Hematopoietic multipotent progenitor cell treated with erythropoietin and hydrocortisone succinate and interleukin-3 and kit ligand, for 8 days (in vitro differentiated cells): ENCODE measurements at regions not wholly inside any gene's neighbourhood (a gene's known extent, or its start where the extent isn't known, plus 50 kb on each side); places are given as distances from the start of the nearest gene placed in this dataset.

Experiments
- DNase-seq: peaks from one replicate; pipeline ENCODE4 v3.0.0-alpha.2; 2015

DNA sequence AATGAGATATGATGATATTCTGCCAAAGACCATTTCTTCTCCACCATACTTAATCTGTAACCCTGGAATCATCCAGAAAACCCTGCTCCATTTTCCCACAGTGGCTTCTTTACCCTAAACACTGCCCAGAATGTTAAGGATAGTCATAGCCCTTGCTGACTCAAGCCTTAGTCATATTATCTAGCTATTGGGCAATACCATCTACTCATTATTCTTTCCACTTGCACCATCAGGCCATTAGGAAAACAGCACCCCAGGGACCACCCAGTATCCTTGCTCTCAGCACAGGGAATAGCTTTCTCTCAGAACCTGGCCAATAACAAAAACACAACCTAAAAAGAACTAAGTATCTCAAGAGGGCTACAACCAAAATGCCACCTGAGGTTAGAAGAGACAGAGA, 445.7 kb upstream of the SLC14A2 start:
- no peak for DNase-seq

DNA sequence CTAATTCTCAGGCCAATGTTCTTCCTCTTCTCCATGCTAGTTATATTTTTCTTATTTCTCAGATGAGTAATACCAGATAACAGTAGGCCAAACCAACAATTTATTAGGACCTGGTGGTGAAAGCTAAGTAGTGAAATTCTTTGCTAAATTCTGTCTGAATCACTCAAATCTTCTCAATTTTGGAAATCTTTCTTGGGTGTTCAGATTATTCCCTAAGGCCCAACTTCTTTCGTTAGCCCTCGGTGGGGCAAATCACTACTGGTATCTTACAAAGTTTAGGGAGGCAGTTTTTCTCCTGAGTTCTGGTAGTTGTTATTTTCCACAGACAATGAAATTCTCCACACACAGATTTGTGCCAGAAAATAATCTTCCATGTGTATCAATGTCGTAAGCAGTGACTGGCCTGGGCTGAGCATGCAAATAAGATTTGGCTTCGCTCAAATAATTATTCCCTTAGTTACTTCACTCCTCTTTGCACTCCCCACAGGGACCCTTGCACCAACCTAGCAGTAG, 443.5 kb upstream of the SLC14A2 start:
- no peak for DNase-seq

DNA sequence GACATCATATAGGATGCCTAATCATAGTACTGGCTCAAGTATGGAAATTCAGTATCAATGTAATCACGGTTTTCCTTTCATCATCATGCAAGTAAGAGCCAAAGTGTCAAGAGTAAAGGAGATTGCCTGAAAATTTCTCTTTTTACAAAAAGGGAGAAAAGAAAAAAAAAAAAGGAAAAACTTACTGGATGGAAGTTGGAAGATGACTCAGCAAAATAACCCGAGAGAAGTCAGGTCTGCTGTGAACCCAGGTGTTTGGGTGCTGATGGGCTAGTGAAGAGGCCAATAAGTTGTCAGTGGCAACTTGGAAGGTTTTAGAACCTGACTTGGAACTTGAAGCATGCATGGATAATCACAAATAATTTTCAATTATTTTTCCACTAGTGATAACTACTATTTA, 441.9 kb upstream of the SLC14A2 start:
- no peak for DNase-seq

GRCh38 chr18:45173799-45174519, 441.3 kb upstream of the SLC14A2 start:
- DNase-seq: no peak

- no peak for DNase-seq
These were observed 440.6 kb upstream of the SLC14A2 start for GRCh38 chr18:45174629-45175136.

GRCh38 chr18:45175511-45175910, 439.8 kb upstream of the SLC14A2 start:
- DNase-seq: no peak

- no peak for DNase-seq
These were observed 428.4 kb upstream of the SLC14A2 start for GRCh38 chr18:45186832-45187231.

DNA sequence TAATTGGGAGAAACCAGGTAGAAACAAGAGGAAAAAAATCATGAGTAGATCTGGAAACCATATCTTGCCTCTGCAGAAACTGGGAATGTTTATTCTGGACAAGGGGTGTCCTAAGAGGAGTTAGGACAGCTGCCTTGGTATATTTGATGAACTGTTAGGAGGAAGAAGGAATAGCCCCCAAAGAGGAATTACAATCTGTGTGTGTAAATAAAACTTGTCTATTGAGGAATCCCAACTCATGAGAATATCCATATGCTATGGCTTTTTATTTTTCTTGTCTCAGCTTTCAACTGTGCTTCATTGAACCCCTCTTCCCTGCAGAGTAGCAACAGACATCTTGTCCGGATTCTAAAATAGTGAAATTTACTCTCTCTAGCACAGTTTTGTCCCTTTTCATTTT, 423.5 kb upstream of the SLC14A2 start:
- DNase-seq: no peak

GRCh38 chr18:45197526-45197970, 417.7 kb upstream of the SLC14A2 start:
- DNase-seq: no peak

- no peak for DNase-seq
These were observed 416.8 kb upstream of the SLC14A2 start for GRCh38 chr18:45198526-45198925.

DNA sequence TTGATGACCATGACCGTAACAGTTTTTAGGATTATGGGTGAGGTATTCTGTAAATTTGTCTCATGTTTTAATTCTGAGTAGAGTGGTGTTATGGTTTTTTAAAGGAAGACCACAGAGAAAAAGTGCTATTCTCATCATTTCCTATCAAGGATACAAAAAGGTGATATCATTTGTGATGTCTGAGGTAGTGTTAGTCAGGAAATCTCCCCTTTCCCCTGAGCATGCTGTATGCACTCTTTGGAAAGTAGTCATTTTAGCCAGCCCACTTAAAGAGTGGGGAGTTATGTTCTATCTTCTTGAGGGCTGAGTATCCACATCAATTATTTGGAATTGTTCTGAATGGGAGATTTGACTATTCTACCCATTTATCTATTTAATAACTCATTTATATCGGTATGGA, 414.2 kb upstream of the SLC14A2 start:
- DNase-seq: no peak

DNA sequence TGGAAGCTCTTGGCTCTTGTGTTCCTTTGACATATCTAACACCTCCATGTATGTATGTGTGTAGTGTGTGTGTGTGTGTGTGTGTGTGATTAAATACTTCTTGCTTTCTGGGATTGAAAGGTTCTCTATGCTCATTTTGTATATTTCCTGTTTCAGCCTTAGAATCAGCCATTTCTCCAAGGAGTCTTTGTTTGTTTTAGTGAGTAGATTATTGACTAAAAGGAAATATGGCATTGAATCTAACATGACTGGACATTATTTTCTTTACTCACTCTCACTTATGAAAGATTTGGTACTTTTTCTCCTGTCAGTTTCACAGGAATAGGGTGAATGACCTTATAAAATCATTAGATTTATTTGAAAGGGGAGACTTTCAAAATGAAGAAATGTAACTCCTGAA, 413.8 kb upstream of the SLC14A2 start:
- DNase-seq: no peak

DNA sequence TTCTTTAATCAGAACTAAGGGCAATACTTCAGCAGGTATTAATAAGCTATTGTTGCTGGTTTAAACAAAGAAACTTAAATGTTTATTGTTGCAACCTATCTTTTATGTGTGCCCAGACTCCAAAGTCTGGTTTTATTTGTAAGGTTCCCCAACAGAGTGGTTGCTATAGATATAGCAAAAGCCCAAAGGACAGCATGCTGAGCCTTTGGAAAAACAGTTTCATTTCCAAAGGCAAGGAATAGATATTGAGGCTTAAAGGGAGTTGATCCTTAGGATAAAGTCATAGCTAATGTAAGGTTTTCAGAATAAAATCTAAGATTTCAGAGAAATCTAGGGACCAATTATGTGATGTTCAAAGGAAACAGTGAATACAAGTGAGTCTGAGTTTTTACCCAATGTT, 413.2 kb upstream of the SLC14A2 start:
- no peak for DNase-seq

GRCh38 chr18:45203677-45204076, 411.6 kb upstream of the SLC14A2 start:
- no peak for DNase-seq

DNA sequence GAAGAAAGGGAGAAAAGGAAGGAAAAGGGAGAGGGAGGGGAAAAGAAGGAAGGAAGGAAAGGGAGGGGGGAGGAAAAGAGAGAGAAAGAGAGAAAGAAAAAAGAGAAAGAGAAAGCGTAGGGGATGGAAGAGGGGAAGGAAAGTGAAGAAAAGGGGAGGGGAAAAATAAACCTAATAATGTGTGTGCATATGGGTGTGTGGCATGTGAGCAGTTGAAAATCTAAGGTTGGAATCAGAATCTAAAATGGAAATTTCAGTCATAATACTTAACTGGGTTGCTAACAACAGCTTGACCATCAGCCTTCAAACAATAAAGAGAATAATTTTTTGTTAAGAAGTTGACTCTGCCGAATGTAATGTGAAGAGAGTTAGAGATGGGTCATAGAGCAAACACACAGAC, 407.9 kb upstream of the SLC14A2 start:
- DNase-seq: no peak

DNA sequence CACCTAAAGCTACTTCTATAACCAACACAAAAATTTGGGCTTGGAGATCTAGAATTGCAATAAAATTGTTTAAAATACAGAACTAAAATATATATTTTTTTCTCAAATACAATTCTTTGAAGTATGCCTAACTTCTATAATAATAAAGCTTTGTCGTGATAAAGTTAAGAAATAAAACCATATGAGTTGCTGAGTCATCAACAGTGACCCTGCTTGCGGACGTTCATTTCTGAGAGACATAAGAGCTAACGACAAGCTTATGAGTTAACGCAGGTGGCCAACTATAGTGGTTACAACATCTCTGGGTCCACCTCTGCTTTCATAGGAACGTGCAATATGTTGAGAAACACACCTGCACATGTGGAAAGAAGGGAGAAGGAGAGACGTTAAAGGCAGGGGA, 407.1 kb upstream of the SLC14A2 start:
- DNase-seq: no peak

DNA sequence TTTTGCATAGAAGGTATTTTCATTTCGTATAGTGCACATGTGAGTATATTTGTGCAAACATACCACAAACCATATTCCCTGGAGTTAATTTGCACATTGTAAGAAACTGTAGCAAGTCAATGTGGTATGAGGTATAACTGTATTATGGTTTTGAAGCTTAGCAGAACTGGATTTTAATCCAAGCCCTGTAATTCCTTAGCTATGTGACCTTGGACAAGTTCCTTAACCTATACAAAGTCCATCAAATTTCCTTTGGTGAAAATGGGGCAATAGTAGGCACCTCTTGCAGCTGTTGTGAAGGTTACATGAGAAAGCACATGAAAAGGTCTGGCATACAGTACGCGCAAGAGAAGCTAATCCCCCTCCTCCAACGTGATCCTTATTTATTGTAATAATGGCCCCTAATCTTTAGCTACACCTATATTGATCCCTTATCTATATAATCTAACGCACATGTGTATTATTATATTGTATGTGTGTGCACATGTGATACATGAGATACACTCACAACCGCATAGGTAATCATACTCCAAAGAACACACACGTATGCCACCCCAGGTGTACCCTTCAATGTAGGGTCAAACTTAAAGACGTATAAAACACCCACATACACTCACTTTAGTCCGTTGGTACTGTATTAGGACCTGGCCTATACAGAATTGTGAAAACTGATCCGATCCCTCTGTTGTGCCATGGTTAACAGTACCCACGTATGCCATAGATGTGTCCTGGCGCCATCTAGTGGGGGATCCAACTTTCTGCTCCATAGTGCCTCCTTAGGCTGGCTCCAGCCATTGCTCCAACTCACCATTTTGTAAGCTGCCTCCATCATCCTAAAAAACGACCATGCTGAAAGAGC, 402.9 kb upstream of the SLC14A2 start:
- peak; percentile 82 for DNase-seq

- DNase-seq: no peak
These were observed 402.3 kb upstream of the SLC14A2 start for GRCh38 chr18:45213040-45213333.

- no peak for DNase-seq
These were observed 396.8 kb upstream of the SLC14A2 start for GRCh38 chr18:45218436-45218835.

GRCh38 chr18:45221363-45221762, 393.9 kb upstream of the SLC14A2 start:
- no peak for DNase-seq

GRCh38 chr18:45222180-45222579, 393.1 kb upstream of the SLC14A2 start:
- no peak for DNase-seq

DNA sequence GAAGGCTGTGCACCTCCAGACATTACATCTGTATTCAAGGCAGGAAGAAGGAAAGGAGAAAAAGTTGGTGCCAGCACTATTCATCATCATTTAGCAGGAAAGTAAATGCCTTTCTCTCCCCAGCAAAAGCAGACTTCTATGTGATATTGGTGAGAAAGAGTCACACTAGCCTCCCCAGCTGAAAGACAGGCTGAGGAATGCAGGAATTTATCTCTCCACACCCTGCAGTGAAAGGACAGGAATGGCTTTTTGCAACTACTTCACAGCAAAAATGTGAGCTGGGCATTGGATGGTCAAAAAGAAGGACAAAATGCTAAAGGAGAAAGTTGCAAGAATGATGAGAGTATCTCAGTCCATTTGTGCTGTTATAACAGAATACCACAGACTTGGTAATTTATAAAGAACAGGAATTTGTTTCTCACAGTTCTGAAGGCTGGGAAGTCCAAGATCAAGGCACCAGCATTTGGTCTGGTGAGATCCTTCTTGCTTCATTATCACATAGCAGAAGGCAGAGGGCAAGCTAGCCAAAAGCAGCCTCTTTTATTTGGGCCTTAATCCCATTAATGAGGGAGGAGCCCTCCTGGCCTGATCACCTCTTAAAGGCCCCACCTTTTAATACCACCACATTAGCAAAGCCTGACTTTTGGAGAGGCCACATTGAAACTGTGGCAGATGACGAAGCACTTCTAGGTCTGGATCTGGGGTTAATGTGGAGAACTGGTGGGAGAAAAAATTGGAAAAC, 388.1 kb upstream of the SLC14A2 start:
- DNase-seq: no peak

- DNase-seq: no peak
These were observed 386.4 kb upstream of the SLC14A2 start for GRCh38 chr18:45228796-45229388.
